GM23338 (cell line): ENCODE measurements at regions not wholly inside any gene's neighbourhood (a gene's known extent, or its start where the extent isn't known, plus 50 kb on each side); places are given as distances from the start of the nearest gene placed in this dataset.

Experiments used
- ATAC-seq: fragments of 200-7000 bp; cut with Tn5 transposase; 3 replicates; pipeline ENCODE4 v1.9.1; 2020
- DNase-seq: peaks from one replicate; pipeline ENCODE4 v3.0.0-alpha.2; 2015; ENCODE audit warnings: low spot score
- H2AFZ ChIP-seq: fragments of 200-600 bp; sonication (generic); 2 replicates; pipeline ENCODE4 v1.8.0; 2016; ENCODE audit warnings: antibody characterized with exemption, mild to moderate bottlenecking, moderate library complexity
- H3F3A ChIP-seq: fragments of 200-600 bp; sonication (generic); replicated peaks from 2 replicates; pipeline ENCODE4 v1.8.0; 2017; ENCODE audit warnings: antibody characterized with exemption, mixed run types, low read depth
- H3K27ac ChIP-seq: fragments of 200-600 bp; sonication (generic); 2 replicates; pipeline ENCODE4 v1.6.1; 2016; ENCODE audit warnings: low read depth
- H3K27me3 ChIP-seq: fragments of 200-600 bp; sonication (generic); 2 replicates; pipeline ENCODE4 v1.8.0; 2016; ENCODE audit warnings: mild to moderate bottlenecking, mixed run types, moderate library complexity; ENCODE audit not compliant: insufficient read depth
- H3K36me3 ChIP-seq: fragments of 200-600 bp; sonication (generic); 2 replicates; pipeline ENCODE4 v1.8.0; 2016; ENCODE audit warnings: mild to moderate bottlenecking; ENCODE audit not compliant: insufficient read depth
- H3K4me1 ChIP-seq: fragments of 200-600 bp; sonication (generic); 2 replicates; pipeline ENCODE4 v1.8.0; 2016; ENCODE audit warnings: mild to moderate bottlenecking, moderate library complexity; ENCODE audit not compliant: insufficient read depth
- H3K4me2 ChIP-seq: fragments of 200-600 bp; sonication (generic); 2 replicates; pipeline ENCODE4 v1.7.1; 2017; ENCODE audit warnings: mixed run types
- H3K4me3 ChIP-seq: fragments of 200-600 bp; sonication (generic); 2 replicates; pipeline ENCODE4 v1.6.1; 2016; ENCODE audit warnings: mixed run types
- H3K79me2 ChIP-seq: fragments of 200-600 bp; sonication (generic); replicated peaks from 2 replicates; pipeline ENCODE4 v1.8.0; 2017; ENCODE audit warnings: mild to moderate bottlenecking; ENCODE audit not compliant: insufficient read depth
- H3K9me2 ChIP-seq: fragments of 200-600 bp; sonication (generic); 2 replicates; pipeline ENCODE4 v1.8.0; 2017; ENCODE audit not compliant: insufficient read depth
- H4K20me1 ChIP-seq: fragments of 200-600 bp; sonication (generic); replicated peaks from 2 replicates; pipeline ENCODE4 v1.8.0; 2017; ENCODE audit warnings: mild to moderate bottlenecking; ENCODE audit not compliant: insufficient read depth
- H3K27ac Mint-ChIP-seq: 2 replicates; pipeline ENCODE4 v1.8.0; 2020; ENCODE audit warnings: inconsistent platforms, mild to moderate bottlenecking, moderate library complexity, mixed read lengths
- H3K27me3 Mint-ChIP-seq: 3 replicates; pipeline ENCODE4 v1.8.0; 2022; ENCODE audit warnings: low read depth, mild to moderate bottlenecking, moderate library complexity, mixed read lengths, inconsistent platforms; ENCODE audit not compliant: insufficient read depth, poor library complexity
- H3K36me3 Mint-ChIP-seq: 3 replicates; pipeline ENCODE4 v1.8.0; 2021; ENCODE audit warnings: low read depth, mild to moderate bottlenecking, inconsistent platforms, moderate library complexity, mixed read lengths
- H3K4me1 Mint-ChIP-seq: 3 replicates; pipeline ENCODE4 v1.8.0; 2020; ENCODE audit warnings: mild to moderate bottlenecking, inconsistent platforms, mixed read lengths
- H3K4me3 Mint-ChIP-seq: 3 replicates; pipeline ENCODE4 v1.8.0; 2021; ENCODE audit warnings: moderate library complexity, mild to moderate bottlenecking, inconsistent platforms, mixed read lengths
- H3K9me3 Mint-ChIP-seq: 3 replicates; pipeline ENCODE4 v1.8.0; 2020; ENCODE audit warnings: moderate library complexity, mild to moderate bottlenecking, inconsistent platforms, mixed read lengths
- EZH2 ChIP-seq: fragments of 200-600 bp; sonication (generic); IDR thresholded peaks from one replicate; pipeline ENCODE4 v1.8.0; 2017; ENCODE audit warnings: antibody characterized with exemption, mild to moderate bottlenecking, low read depth; ENCODE audit not compliant: unreplicated experiment
- JUNB ChIP-seq: IDR thresholded peaks from one replicate; pipeline ENCODE4 v1.6.1; 2016; ENCODE audit warnings: antibody characterized with exemption; ENCODE audit not compliant: unreplicated experiment
- NANOG ChIP-seq: IDR thresholded peaks from 2 replicates; pipeline ENCODE4 v1.6.1; 2016; ENCODE audit warnings: antibody characterized with exemption, borderline replicate concordance
- POLR2AphosphoS5 ChIP-seq: IDR thresholded peaks from 2 replicates; pipeline ENCODE4 v1.6.1; 2016; ENCODE audit warnings: antibody characterized with exemption, low read depth
- STAT1 ChIP-seq: IDR thresholded peaks from one replicate; pipeline ENCODE4 v1.6.1; 2016; ENCODE audit warnings: antibody characterized with exemption; ENCODE audit not compliant: unreplicated experiment
- ZNF114 ChIP-seq: fragments of 250-450 bp; sonication (Bioruptor Pico); IDR thresholded peaks from 2 replicates; pipeline ENCODE4 v1.5.0; 2020; ENCODE audit warnings: mild to moderate bottlenecking, moderate library complexity
- ZNF331 ChIP-seq: fragments of 250-450 bp; sonication (Bioruptor Pico); IDR thresholded peaks from 2 replicates; pipeline ENCODE4 v1.5.0; 2020; ENCODE audit warnings: low read depth, mild to moderate bottlenecking, moderate library complexity
- TF ChIP-seq, protein P1 (sequence below): IDR thresholded peaks from one replicate; pipeline ENCODE4 v1.6.1; 2018; ENCODE audit warnings: antibody characterized with exemption; ENCODE audit not compliant: unreplicated experiment
- TF ChIP-seq, protein P2 (sequence below), 2 experiments: fragments of 200-600 bp in 1 of 2; sonication (generic) in 1 of 2; conservative IDR thresholded peaks; 2 replicates each; pipeline versions ENCODE4 v1.5.1 to v1.6.1; 2016 to 2017; ENCODE audit warnings: antibody characterized with exemption in 2 of 2, low read depth in 2 of 2, mild to moderate bottlenecking in 2 of 2, moderate library complexity in 1 of 2
- TF ChIP-seq, protein P3 (sequence below): fragments of 250-450 bp; sonication (Bioruptor Pico); IDR thresholded peaks from 2 replicates; pipeline ENCODE4 v1.5.0; 2020; ENCODE audit warnings: mild to moderate bottlenecking, moderate library complexity

DNA sequence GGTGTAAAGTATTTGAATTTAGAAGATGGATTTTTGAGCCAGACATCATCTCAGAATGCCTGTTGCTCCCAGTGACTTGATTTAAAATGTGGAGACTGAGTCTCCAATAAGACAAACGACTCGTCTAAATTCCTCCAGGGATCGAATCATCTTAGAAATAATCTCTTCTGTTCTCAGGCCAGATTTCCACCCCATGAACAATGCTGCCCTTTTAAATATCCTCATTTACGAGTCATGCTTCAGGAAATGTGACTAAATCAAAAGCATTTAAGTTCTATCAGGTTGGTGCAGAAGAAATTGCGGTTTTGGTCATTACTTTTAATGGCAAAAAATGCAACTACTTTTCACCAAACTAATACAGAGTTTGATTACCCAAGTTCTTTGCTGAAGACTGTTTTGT is 684.6 kb upstream of the SOX11 start:
- H3K4me1 Mint-ChIP-seq: peaks cover 12% of the 10 kb centered on the region
- Histone ChIP-seq H3K27me3 (no peaks in the 10 kb centered on the region), H3K9me2 (no peaks in the 10 kb centered on the region), H3K4me3 (no peak overlapping the region), H2AFZ (no peak overlapping the region), H3K4me1 (peaks cover 6% of the 10 kb centered on the region; the same call in 1 of the 2 replicates), H3K27ac (no peak overlapping the region), H3K36me3 (0 out of 2 replicates have a peak, but pooled peaks cover 4% of the 10 kb centered on the region), H4K20me1 (no peaks in the 10 kb centered on the region), H3K79me2 (no peaks in the 10 kb centered on the region), H3F3A (0 out of 2 replicates have a peak, but pooled peaks cover 3% of the 10 kb centered on the region), H3K4me2 (no peak overlapping the region)
- H3K27ac Mint-ChIP-seq: no peak overlapping the region
- no peak for TF ChIP-seq POLR2AphosphoS5
- TF ChIP-seq STAT1: no peak
- TF ChIP-seq ZNF114 (CRISPR knock-in tag): no peak
- TF ChIP-seq, protein P1, sequence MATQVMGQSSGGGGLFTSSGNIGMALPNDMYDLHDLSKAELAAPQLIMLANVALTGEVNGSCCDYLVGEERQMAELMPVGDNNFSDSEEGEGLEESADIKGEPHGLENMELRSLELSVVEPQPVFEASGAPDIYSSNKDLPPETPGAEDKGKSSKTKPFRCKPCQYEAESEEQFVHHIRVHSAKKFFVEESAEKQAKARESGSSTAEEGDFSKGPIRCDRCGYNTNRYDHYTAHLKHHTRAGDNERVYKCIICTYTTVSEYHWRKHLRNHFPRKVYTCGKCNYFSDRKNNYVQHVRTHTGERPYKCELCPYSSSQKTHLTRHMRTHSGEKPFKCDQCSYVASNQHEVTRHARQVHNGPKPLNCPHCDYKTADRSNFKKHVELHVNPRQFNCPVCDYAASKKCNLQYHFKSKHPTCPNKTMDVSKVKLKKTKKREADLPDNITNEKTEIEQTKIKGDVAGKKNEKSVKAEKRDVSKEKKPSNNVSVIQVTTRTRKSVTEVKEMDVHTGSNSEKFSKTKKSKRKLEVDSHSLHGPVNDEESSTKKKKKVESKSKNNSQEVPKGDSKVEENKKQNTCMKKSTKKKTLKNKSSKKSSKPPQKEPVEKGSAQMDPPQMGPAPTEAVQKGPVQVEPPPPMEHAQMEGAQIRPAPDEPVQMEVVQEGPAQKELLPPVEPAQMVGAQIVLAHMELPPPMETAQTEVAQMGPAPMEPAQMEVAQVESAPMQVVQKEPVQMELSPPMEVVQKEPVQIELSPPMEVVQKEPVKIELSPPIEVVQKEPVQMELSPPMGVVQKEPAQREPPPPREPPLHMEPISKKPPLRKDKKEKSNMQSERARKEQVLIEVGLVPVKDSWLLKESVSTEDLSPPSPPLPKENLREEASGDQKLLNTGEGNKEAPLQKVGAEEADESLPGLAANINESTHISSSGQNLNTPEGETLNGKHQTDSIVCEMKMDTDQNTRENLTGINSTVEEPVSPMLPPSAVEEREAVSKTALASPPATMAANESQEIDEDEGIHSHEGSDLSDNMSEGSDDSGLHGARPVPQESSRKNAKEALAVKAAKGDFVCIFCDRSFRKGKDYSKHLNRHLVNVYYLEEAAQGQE: no peak
- TF ChIP-seq, protein P2, sequence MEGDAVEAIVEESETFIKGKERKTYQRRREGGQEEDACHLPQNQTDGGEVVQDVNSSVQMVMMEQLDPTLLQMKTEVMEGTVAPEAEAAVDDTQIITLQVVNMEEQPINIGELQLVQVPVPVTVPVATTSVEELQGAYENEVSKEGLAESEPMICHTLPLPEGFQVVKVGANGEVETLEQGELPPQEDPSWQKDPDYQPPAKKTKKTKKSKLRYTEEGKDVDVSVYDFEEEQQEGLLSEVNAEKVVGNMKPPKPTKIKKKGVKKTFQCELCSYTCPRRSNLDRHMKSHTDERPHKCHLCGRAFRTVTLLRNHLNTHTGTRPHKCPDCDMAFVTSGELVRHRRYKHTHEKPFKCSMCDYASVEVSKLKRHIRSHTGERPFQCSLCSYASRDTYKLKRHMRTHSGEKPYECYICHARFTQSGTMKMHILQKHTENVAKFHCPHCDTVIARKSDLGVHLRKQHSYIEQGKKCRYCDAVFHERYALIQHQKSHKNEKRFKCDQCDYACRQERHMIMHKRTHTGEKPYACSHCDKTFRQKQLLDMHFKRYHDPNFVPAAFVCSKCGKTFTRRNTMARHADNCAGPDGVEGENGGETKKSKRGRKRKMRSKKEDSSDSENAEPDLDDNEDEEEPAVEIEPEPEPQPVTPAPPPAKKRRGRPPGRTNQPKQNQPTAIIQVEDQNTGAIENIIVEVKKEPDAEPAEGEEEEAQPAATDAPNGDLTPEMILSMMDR (conservative IDR thresholded peaks at IDR 0.05; ENCODE audit: low read depth in 2 of 2): no peak
- TF ChIP-seq, protein P3, sequence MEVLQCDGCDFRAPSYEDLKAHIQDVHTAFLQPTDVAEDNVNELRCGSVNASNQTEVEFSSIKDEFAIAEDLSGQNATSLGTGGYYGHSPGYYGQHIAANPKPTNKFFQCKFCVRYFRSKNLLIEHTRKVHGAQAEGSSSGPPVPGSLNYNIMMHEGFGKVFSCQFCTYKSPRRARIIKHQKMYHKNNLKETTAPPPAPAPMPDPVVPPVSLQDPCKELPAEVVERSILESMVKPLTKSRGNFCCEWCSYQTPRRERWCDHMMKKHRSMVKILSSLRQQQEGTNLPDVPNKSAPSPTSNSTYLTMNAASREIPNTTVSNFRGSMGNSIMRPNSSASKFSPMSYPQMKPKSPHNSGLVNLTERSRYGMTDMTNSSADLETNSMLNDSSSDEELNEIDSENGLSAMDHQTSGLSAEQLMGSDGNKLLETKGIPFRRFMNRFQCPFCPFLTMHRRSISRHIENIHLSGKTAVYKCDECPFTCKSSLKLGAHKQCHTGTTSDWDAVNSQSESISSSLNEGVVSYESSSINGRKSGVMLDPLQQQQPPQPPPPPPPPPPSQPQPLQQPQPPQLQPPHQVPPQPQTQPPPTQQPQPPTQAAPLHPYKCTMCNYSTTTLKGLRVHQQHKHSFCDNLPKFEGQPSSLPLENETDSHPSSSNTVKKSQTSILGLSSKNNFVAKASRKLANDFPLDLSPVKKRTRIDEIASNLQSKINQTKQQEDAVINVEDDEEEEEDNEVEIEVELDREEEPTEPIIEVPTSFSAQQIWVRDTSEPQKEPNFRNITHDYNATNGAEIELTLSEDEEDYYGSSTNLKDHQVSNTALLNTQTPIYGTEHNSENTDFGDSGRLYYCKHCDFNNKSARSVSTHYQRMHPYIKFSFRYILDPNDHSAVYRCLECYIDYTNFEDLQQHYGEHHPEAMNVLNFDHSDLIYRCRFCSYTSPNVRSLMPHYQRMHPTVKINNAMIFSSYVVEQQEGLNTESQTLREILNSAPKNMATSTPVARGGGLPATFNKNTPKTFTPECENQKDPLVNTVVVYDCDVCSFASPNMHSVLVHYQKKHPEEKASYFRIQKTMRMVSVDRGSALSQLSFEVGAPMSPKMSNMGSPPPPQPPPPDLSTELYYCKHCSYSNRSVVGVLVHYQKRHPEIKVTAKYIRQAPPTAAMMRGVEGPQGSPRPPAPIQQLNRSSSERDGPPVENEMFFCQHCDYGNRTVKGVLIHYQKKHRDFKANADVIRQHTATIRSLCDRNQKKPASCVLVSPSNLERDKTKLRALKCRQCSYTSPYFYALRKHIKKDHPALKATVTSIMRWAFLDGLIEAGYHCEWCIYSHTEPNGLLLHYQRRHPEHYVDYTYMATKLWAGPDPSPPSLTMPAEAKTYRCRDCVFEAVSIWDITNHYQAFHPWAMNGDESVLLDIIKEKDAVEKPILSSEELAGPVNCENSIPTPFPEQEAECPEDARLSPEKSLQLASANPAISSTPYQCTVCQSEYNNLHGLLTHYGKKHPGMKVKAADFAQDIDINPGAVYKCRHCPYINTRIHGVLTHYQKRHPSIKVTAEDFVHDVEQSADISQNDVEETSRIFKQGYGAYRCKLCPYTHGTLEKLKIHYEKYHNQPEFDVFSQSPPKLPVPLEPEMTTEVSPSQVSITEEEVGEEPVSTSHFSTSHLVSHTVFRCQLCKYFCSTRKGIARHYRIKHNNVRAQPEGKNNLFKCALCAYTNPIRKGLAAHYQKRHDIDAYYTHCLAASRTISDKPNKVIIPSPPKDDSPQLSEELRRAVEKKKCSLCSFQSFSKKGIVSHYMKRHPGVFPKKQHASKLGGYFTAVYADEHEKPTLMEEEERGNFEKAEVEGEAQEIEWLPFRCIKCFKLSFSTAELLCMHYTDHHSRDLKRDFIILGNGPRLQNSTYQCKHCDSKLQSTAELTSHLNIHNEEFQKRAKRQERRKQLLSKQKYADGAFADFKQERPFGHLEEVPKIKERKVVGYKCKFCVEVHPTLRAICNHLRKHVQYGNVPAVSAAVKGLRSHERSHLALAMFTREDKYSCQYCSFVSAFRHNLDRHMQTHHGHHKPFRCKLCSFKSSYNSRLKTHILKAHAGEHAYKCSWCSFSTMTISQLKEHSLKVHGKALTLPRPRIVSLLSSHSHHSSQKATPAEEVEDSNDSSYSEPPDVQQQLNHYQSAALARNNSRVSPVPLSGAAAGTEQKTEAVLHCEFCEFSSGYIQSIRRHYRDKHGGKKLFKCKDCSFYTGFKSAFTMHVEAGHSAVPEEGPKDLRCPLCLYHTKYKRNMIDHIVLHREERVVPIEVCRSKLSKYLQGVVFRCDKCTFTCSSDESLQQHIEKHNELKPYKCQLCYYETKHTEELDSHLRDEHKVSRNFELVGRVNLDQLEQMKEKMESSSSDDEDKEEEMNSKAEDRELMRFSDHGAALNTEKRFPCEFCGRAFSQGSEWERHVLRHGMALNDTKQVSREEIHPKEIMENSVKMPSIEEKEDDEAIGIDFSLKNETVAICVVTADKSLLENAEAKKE (CRISPR knock-in tag): no peak
- TF ChIP-seq JUNB: no peak
- no peak for TF ChIP-seq ZNF331 (CRISPR knock-in tag)
- no peak for TF ChIP-seq NANOG
- no peak for TF ChIP-seq EZH2
- no peak for DNase-seq
- ATAC-seq: no peak
- H3K4me3 Mint-ChIP-seq: no peak overlapping the region
- H3K36me3 Mint-ChIP-seq: peaks cover 20% of the 10 kb centered on the region
- peaks cover 81% of the 10 kb centered on the region for H3K9me3 Mint-ChIP-seq
- H3K27me3 Mint-ChIP-seq: peaks cover 6% of the 10 kb centered on the region
